Mesodermal cell (in vitro differentiated cells): ENCODE measurements at regions not wholly inside any gene's neighbourhood (a gene's known extent, or its start where the extent isn't known, plus 50 kb on each side); places are given as distances from the start of the nearest gene placed in this dataset.

ENCODE experiments used
- H3K27ac ChIP-seq: 2 replicates; pipeline ENCODE4 v1.7.0; 2013; ENCODE audit warnings: mild to moderate bottlenecking, low read depth, low read length, moderate library complexity; ENCODE audit not compliant: severe bottlenecking
- H3K36me3 ChIP-seq: 2 replicates; pipeline ENCODE4 v1.7.1; 2013; ENCODE audit warnings: mild to moderate bottlenecking, low read length, moderate library complexity; ENCODE audit not compliant: control insufficient read depth, insufficient read depth
- H3K4me1 ChIP-seq: one replicate; pipeline ENCODE4 v1.7.1; 2013; ENCODE audit warnings: mild to moderate bottlenecking, low read length; ENCODE audit not compliant: insufficient read depth, control insufficient read depth, poor library complexity, severe bottlenecking
- H3K4me3 ChIP-seq: 2 replicates; pipeline ENCODE4 v1.7.0; 2013; ENCODE audit warnings: low read length, control low read depth, mild to moderate bottlenecking; ENCODE audit not compliant: insufficient read depth, poor library complexity, severe bottlenecking; ENCODE audit errors: extremely low read depth
- H3K9me3 ChIP-seq: 2 replicates; pipeline ENCODE4 v1.7.1; 2013; ENCODE audit warnings: mild to moderate bottlenecking, low read length, moderate library complexity; ENCODE audit not compliant: control insufficient read depth
- WGBS, 2 experiments: methylation state at CpG; one replicate each; pipeline ENCODE4 v1.1.5; 2013; ENCODE audit warnings: missing lambda C conversion rate in 2 of 2; ENCODE audit not compliant: insufficient coverage in 2 of 2; 5-methylcytosine and 5-hydroxymethylcytosine counted together

- 47 to 59% methylated on average over 8 to 11 of the region's 14 CpGs for WGBS, 2 experiments
- H3K4me3 ChIP-seq = no peak overlapping the region
- H3K36me3 ChIP-seq = no peaks in the 10 kb centered on the region
- no peak overlapping the region for H3K27ac ChIP-seq
- H3K9me3 ChIP-seq = no peaks in the 10 kb centered on the region
- no peaks in the 10 kb centered on the region for H3K4me1 ChIP-seq
These were observed 174.7 kb downstream of the HERPUD2 start for GRCh38 chr7:35519971-35520809.

DNA sequence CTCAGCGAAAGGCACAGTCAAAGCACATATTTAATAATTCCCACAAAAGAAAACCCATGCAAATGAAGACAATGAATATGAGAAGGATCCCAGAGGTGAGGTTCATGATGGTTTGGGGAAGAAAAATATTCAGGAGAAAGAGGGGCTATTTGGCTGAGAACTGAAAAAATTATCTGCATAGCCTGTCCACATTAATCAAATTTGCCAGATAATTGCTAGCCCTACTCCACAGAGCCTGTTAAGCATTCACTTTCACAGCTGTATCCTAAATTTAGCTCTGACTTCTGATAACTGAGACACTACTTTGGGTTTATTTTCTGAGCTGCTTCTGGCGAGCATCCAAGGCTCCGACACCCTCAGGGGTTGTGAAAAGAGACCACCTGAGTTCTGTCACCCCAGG is 176.2 kb downstream of the HERPUD2 start:
- H3K9me3 ChIP-seq = no peaks in the 10 kb centered on the region
- no peaks in the 10 kb centered on the region for H3K36me3 ChIP-seq
- H3K27ac ChIP-seq = no peak overlapping the region
- no peak overlapping the region for H3K4me3 ChIP-seq
- WGBS, 2 experiments = 69 to 89% methylated on average over 2 of the region's 3 CpGs
- H3K4me1 ChIP-seq = no peaks in the 10 kb centered on the region

GRCh38 chr7:35516498-35516897 is 178.4 kb downstream of the HERPUD2 start:
- Histone ChIP-seq H3K27ac (no peak overlapping the region), H3K36me3 (no peaks in the 10 kb centered on the region), H3K4me1 (no peaks in the 10 kb centered on the region), H3K9me3 (no peaks in the 10 kb centered on the region), H3K4me3 (no peak overlapping the region)
- WGBS, 2 experiments = 100% methylated on average over 1 of the region's 1 CpG; no CpG with 5 or more reads in 1 of the 2 experiments

DNA sequence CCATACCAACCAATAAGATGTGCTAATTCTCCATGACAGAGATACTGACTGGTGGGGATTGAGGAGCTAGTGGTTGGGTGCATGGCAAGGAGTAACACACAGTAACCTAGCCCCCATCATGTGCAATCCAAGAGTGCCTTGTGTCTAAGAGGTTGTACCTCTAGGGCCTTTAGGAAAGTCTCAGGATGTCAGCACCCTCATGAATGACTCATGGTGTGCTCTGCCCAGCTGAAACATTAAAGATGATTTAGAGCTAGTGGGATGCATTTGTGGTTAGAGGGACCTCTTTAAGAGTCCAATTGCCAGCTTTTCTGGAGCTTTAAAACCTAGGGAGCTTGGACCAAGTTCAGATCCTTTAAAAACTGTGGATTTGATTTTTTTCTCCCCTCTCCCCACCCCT is 181.1 kb downstream of the HERPUD2 start:
- H3K27ac ChIP-seq = no peak overlapping the region
- no peak overlapping the region for H3K4me3 ChIP-seq
- no peaks in the 10 kb centered on the region for H3K36me3 ChIP-seq
- no peaks in the 10 kb centered on the region for H3K4me1 ChIP-seq
- no peaks in the 10 kb centered on the region for H3K9me3 ChIP-seq

DNA sequence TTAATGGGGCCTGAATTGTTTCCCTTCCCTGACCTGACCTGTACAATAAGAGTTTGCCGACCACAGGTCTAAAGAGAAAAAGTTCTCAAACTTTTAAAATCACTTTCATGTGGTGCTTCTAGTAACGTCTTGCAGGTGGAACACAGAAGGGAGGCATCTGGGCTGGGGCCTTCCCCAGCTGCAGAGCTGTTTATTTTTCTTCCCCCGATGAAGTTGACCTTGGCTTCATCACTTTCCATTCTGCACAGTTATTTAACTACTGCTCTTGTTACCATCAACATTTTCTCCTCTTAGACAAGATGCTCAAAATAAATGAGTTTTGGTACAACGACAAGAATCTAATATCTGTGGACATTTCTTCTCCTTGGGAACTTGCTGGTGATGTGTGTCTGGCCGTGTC is 181.7 kb downstream of the HERPUD2 start:
- no peak overlapping the region for H3K4me3 ChIP-seq
- no peaks in the 10 kb centered on the region for H3K9me3 ChIP-seq
- no peaks in the 10 kb centered on the region for H3K36me3 ChIP-seq
- H3K4me1 ChIP-seq = no peaks in the 10 kb centered on the region
- H3K27ac ChIP-seq = no peak overlapping the region
- WGBS, 2 experiments = 91 to 95% methylated on average over 3 to 4 of the region's 5 CpGs

- no peaks in the 10 kb centered on the region for H3K36me3 ChIP-seq
- WGBS, 2 experiments = 84 to 89% methylated on average over 4 to 5 of the region's 5 CpGs
- H3K4me3 ChIP-seq = no peak overlapping the region
- H3K9me3 ChIP-seq = no peaks in the 10 kb centered on the region
- H3K4me1 ChIP-seq = no peaks in the 10 kb centered on the region
- H3K27ac ChIP-seq = no peak overlapping the region
These were observed 182.2 kb downstream of the HERPUD2 start for GRCh38 chr7:35512716-35513115.

- H3K4me3 ChIP-seq = no peak overlapping the region
- H3K4me1 ChIP-seq = no peaks in the 10 kb centered on the region
- WGBS, 2 experiments = 86% methylated on average over 1 of the region's 3 CpGs; no CpG with 5 or more reads in 1 of the 2 experiments
- H3K36me3 ChIP-seq = no peaks in the 10 kb centered on the region
- no peaks in the 10 kb centered on the region for H3K9me3 ChIP-seq
- no peak overlapping the region for H3K27ac ChIP-seq
These were observed 186.1 kb downstream of the HERPUD2 start for GRCh38 chr7:35508623-35509400.

DNA sequence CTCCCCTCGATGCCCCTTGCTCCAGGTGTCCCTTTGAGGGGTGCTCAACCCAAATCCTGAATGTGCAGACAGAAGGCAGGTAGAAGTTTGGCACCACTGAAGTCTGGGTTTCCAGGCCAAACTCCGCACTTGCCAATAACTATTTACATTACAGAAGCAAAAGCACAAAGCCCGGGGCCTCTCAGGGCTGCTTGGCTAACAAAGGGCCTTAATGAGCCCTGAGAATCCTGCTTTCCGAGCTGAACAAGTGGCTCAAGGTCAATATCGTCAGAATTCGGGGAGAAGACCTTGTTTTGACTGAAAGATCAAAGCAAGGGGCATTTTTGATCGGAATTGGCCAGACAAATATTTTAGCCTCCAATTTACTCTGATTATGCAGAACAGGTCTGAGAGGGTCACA is 189.9 kb downstream of the HERPUD2 start:
- no peaks in the 10 kb centered on the region for H3K36me3 ChIP-seq
- H3K4me3 ChIP-seq = no peak overlapping the region
- H3K27ac ChIP-seq = no peak overlapping the region
- 61 to 64% methylated on average over 6 to 7 of the region's 7 CpGs for WGBS, 2 experiments
- H3K9me3 ChIP-seq = no peaks in the 10 kb centered on the region
- H3K4me1 ChIP-seq = no peaks in the 10 kb centered on the region

- 95% methylated on average over 3 of the region's 5 CpGs; no CpG with 5 or more reads in 1 of the 2 experiments for WGBS, 2 experiments
- no peaks in the 10 kb centered on the region for H3K9me3 ChIP-seq
- H3K4me3 ChIP-seq = no peak overlapping the region
- H3K4me1 ChIP-seq = no peaks in the 10 kb centered on the region
- H3K36me3 ChIP-seq = no peaks in the 10 kb centered on the region
- no peak overlapping the region for H3K27ac ChIP-seq
These were observed 190.6 kb downstream of the HERPUD2 start for GRCh38 chr7:35504365-35504764.

DNA sequence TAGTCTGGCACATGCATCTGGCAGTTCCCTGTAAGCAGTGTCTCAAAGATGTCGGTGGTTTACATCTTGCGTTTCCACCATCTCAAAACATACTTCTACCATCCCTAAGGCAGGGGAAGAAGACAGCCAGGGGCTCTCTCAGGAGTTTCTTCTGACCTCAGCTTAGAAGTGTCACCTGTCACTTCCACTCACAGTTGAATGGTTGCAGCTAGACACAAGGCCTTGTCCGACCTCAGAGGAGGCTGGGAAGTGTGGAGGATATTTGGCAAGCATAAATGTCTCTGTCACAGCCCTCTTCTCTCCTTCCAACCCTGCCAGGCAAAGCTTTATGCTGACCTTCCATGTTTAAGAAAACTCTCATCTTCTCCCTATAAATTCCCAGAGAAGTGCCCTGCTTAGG is 193.3 kb downstream of the HERPUD2 start:
- H3K36me3 ChIP-seq = no peaks in the 10 kb centered on the region
- H3K4me3 ChIP-seq = no peak overlapping the region
- H3K4me1 ChIP-seq = no peaks in the 10 kb centered on the region
- H3K9me3 ChIP-seq = no peaks in the 10 kb centered on the region
- no peak overlapping the region for H3K27ac ChIP-seq
- 86 to 96% methylated on average over 2 to 3 of the region's 3 CpGs for WGBS, 2 experiments

- H3K4me3 ChIP-seq = no peak overlapping the region
- H3K4me1 ChIP-seq = no peaks in the 10 kb centered on the region
- H3K36me3 ChIP-seq = no peaks in the 10 kb centered on the region
- H3K27ac ChIP-seq = no peak overlapping the region
- 88 to 94% methylated on average over 2 to 4 of the region's 5 CpGs for WGBS, 2 experiments
- no peaks in the 10 kb centered on the region for H3K9me3 ChIP-seq
These were observed 195.7 kb downstream of the HERPUD2 start for GRCh38 chr7:35499226-35499625.
